ENCODE measurements at regions not wholly inside any gene's neighbourhood (a gene's known extent, or its start where the extent isn't known, plus 50 kb on each side); places are given as distances from the start of the nearest gene placed in this dataset.

DNA sequence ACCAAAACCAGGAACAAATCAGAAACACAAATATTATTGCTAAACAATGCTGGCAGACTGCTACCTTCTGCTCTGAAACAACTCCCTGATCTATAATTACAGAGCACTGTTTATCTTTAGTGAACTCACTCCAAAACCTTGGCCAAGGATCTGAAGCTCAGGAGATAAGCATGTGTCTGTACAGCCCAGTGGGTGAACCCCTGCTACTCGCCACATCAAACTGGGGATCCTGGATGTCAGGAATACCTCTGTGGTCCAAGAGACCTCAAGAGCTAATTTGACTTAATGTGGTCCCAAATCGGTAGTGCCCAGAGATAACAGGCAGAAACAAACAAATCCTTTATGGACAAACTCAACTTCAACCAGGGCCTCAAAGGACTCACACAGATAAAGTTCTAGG is 381.8 kb downstream of the KIF16B start:
- TF ChIP-seq TAF1 (IDR thresholded peaks at IDR 0.05; ENCODE audit: low read depth) (no peak), NFIC (IDR thresholded peaks at IDR 0.05) (no peak), RAD21 (IDR thresholded peaks at IDR 0.05; ENCODE audit: low read depth) (no peak), CEBPB (IDR thresholded peaks at IDR 0.05) (no peak), YY1 (IDR thresholded peaks at IDR 0.05; ENCODE audit: low read depth) (no peak), ZBTB7A (IDR thresholded peaks at IDR 0.05; ENCODE audit: low read depth) (no peak), FOXM1 (IDR thresholded peaks at IDR 0.05; ENCODE audit: borderline replicate concordance, low read depth) (no peak), TCF12 (IDR thresholded peaks at IDR 0.05; ENCODE audit: low read depth) (no peak), EGR1 (IDR thresholded peaks at IDR 0.05) (no peak), CREB1 (IDR thresholded peaks at IDR 0.05; ENCODE audit: low read depth) (no peak), TEAD4 (IDR thresholded peaks at IDR 0.05) (no peak), EP300 (IDR thresholded peaks at IDR 0.05; ENCODE audit: borderline replicate concordance) (no peak)
- TF ChIP-seq, protein P1, sequence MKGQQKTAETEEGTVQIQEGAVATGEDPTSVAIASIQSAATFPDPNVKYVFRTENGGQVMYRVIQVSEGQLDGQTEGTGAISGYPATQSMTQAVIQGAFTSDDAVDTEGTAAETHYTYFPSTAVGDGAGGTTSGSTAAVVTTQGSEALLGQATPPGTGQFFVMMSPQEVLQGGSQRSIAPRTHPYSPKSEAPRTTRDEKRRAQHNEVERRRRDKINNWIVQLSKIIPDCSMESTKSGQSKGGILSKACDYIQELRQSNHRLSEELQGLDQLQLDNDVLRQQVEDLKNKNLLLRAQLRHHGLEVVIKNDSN (IDR thresholded peaks at IDR 0.05) = no peak
- TF ChIP-seq, protein P2, sequence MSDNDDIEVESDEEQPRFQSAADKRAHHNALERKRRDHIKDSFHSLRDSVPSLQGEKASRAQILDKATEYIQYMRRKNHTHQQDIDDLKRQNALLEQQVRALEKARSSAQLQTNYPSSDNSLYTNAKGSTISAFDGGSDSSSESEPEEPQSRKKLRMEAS (IDR thresholded peaks at IDR 0.05) = no peak
- TF ChIP-seq, protein P3, sequence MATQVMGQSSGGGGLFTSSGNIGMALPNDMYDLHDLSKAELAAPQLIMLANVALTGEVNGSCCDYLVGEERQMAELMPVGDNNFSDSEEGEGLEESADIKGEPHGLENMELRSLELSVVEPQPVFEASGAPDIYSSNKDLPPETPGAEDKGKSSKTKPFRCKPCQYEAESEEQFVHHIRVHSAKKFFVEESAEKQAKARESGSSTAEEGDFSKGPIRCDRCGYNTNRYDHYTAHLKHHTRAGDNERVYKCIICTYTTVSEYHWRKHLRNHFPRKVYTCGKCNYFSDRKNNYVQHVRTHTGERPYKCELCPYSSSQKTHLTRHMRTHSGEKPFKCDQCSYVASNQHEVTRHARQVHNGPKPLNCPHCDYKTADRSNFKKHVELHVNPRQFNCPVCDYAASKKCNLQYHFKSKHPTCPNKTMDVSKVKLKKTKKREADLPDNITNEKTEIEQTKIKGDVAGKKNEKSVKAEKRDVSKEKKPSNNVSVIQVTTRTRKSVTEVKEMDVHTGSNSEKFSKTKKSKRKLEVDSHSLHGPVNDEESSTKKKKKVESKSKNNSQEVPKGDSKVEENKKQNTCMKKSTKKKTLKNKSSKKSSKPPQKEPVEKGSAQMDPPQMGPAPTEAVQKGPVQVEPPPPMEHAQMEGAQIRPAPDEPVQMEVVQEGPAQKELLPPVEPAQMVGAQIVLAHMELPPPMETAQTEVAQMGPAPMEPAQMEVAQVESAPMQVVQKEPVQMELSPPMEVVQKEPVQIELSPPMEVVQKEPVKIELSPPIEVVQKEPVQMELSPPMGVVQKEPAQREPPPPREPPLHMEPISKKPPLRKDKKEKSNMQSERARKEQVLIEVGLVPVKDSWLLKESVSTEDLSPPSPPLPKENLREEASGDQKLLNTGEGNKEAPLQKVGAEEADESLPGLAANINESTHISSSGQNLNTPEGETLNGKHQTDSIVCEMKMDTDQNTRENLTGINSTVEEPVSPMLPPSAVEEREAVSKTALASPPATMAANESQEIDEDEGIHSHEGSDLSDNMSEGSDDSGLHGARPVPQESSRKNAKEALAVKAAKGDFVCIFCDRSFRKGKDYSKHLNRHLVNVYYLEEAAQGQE (IDR thresholded peaks at IDR 0.05; ENCODE audit: low read depth) = no peak

DNA sequence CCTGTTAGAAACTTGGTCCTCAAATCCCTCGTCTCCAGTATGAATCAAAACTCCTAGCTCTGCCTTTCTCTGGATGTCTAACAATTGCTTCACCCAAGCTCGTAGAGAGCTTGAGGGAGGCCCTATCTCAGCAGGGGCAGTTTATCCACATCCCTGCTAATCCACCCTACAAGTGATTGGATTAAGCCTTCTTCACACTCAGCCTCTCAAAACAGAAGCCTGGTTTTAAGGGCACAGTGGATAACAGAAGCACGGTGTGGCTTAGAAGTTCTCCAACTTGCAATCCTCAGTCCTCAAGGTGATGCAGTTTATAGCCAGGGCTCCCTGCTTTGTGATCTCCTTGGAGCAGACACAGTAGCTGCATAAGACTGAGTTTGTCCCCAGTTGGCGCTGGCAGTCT is 383.9 kb downstream of the KIF16B start:
- TF ChIP-seq TCF12 (IDR thresholded peaks at IDR 0.05; ENCODE audit: low read depth) (no peak), TAF1 (IDR thresholded peaks at IDR 0.05; ENCODE audit: low read depth) (no peak), CREB1 (IDR thresholded peaks at IDR 0.05; ENCODE audit: low read depth) (no peak), ZBTB7A (IDR thresholded peaks at IDR 0.05; ENCODE audit: low read depth) (no peak)
- TF ChIP-seq, protein P1 (IDR thresholded peaks at IDR 0.05) = no peak
- TF ChIP-seq, protein P2 (IDR thresholded peaks at IDR 0.05) = no peak
- TF ChIP-seq, protein P3 (IDR thresholded peaks at IDR 0.05; ENCODE audit: low read depth) = no peak

DNA sequence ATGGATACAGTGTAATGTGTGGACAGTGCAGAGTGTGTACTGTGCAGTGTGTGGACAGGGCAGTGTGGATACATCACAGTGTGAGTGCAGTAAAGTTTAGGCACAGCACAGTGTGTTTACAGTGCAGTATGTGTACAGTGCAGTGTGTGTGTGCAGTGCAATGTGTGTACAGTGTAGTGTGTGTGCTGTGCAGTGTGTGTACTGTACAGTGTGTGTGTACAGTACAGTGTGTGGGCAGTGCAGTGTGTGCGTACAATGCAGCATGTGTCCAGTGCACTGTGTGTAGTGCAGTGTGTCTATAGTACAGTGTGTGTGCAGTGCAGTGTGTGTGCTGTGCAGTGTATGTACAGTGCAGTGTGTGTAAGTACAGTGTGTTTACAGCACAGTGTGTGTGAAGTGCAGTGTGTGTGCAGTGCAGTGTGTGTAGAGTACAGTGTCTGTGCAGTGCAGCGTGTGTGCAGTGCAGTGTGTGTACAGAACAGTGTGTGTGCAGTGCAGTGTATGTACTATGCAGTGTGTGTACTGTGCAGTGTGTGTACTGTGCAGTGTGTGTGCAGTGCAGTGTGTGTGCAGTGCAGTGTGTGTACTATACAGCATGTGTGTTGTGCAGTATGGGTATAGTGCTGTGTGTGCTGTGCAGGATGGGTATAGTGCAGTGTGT is 385.2 kb downstream of the KIF16B start:
- TF ChIP-seq TEAD4 (IDR thresholded peaks at IDR 0.05) (no peak), RAD21 (IDR thresholded peaks at IDR 0.05; ENCODE audit: low read depth) (no peak), YY1 (IDR thresholded peaks at IDR 0.05; ENCODE audit: low read depth) (no peak), CEBPB (IDR thresholded peaks at IDR 0.05) (no peak), CREB1 (IDR thresholded peaks at IDR 0.05; ENCODE audit: low read depth) (no peak), TAF1 (IDR thresholded peaks at IDR 0.05; ENCODE audit: low read depth) (no peak), EP300 (IDR thresholded peaks at IDR 0.05; ENCODE audit: borderline replicate concordance) (no peak), EGR1 (IDR thresholded peaks at IDR 0.05) (no peak), TCF12 (IDR thresholded peaks at IDR 0.05; ENCODE audit: low read depth) (no peak), FOXM1 (IDR thresholded peaks at IDR 0.05; ENCODE audit: borderline replicate concordance, low read depth) (no peak), ZBTB7A (IDR thresholded peaks at IDR 0.05; ENCODE audit: low read depth) (no peak), NFIC (IDR thresholded peaks at IDR 0.05) (no peak)
- TF ChIP-seq, protein P2 (IDR thresholded peaks at IDR 0.05) = no peak
- TF ChIP-seq, protein P1 (IDR thresholded peaks at IDR 0.05) = no peak
- TF ChIP-seq, protein P3 (IDR thresholded peaks at IDR 0.05; ENCODE audit: low read depth) = no peak
